H9 (cell line): ENCODE measurements at regions not wholly inside any gene's neighbourhood (a gene's known extent, or its start where the extent isn't known, plus 50 kb on each side); places are given as distances from the start of the nearest gene placed in this dataset.

Experiments
- DNase-seq: peaks from one replicate; pipeline ENCODE4 v3.0.0-alpha.2; 2017
- H2AFZ ChIP-seq: one replicate; pipeline ENCODE4 v1.6.1; 2013; ENCODE audit warnings: mild to moderate bottlenecking, low read length, control low read depth, moderate library complexity
- H2AK5ac ChIP-seq: 2 replicates; pipeline ENCODE4 v1.6.1; 2013; ENCODE audit warnings: low read length, control low read depth, mixed read lengths; ENCODE audit not compliant: insufficient read length
- H2BK120ac ChIP-seq: one replicate; pipeline ENCODE4 v1.6.1; 2013; ENCODE audit warnings: low read depth, mild to moderate bottlenecking, low read length, control low read depth, inconsistent platforms; ENCODE audit not compliant: poor library complexity, severe bottlenecking
- H2BK12ac ChIP-seq: 2 replicates; pipeline ENCODE4 v1.6.1; 2013; ENCODE audit warnings: low read length, control low read depth, mixed read lengths, low read depth; ENCODE audit not compliant: insufficient read length
- H2BK15ac ChIP-seq: 2 replicates; pipeline ENCODE4 v1.6.1; 2013; ENCODE audit warnings: low read depth, low read length, control low read depth
- H2BK20ac ChIP-seq: one replicate; pipeline ENCODE4 v1.6.1; 2013; ENCODE audit warnings: low read depth, mild to moderate bottlenecking, low read length, control low read depth, inconsistent platforms; ENCODE audit not compliant: poor library complexity, severe bottlenecking
- H2BK5ac ChIP-seq: 2 replicates; pipeline ENCODE4 v1.6.1; 2013; ENCODE audit warnings: low read length, control low read depth, mixed read lengths; ENCODE audit not compliant: insufficient read length
- H3K14ac ChIP-seq: 2 replicates; pipeline ENCODE4 v1.6.1; 2013; ENCODE audit warnings: low read length, control low read depth; ENCODE audit not compliant: insufficient read depth
- H3K18ac ChIP-seq: 2 replicates; pipeline ENCODE4 v1.6.1; 2013; ENCODE audit warnings: low read depth, mild to moderate bottlenecking, mixed read lengths, low read length, control low read depth; ENCODE audit not compliant: insufficient read length
- H3K23ac ChIP-seq: 2 replicates; pipeline ENCODE4 v1.6.1; 2013; ENCODE audit warnings: low read length, control low read depth, mixed read lengths, low read depth; ENCODE audit not compliant: insufficient read length
- H3K23me2 ChIP-seq: 2 replicates; pipeline ENCODE4 v1.6.1; 2013; ENCODE audit warnings: low read depth, mild to moderate bottlenecking, mixed read lengths, low read length, control low read depth; ENCODE audit not compliant: insufficient read length, poor library complexity, severe bottlenecking
- H3K27ac ChIP-seq: 2 replicates; pipeline ENCODE4 v1.5.1; 2013; ENCODE audit warnings: low read length, control low read depth, mixed read lengths, low read depth; ENCODE audit not compliant: insufficient read length
- H3K27me3 ChIP-seq: 2 replicates; pipeline ENCODE4 v1.6.1; 2013; ENCODE audit warnings: low read length, control low read depth, inconsistent platforms; ENCODE audit not compliant: insufficient read depth
- H3K4ac ChIP-seq: 2 replicates; pipeline ENCODE4 v1.6.1; 2013; ENCODE audit warnings: low read depth, mild to moderate bottlenecking, control low read depth, inconsistent platforms, low read length, moderate library complexity
- H3K4me1 ChIP-seq: 2 replicates; pipeline ENCODE4 v1.6.1; 2013; ENCODE audit warnings: low read length, control low read depth, inconsistent platforms; ENCODE audit not compliant: insufficient read depth
- H3K4me2 ChIP-seq: 2 replicates; pipeline ENCODE4 v1.6.1; 2013; ENCODE audit warnings: low read length, control low read depth, mixed read lengths; ENCODE audit not compliant: insufficient read length, insufficient read depth
- H3K56ac ChIP-seq: 2 replicates; pipeline ENCODE4 v1.6.1; 2013; ENCODE audit warnings: low read depth, mild to moderate bottlenecking, mixed read lengths, low read length, control low read depth; ENCODE audit not compliant: insufficient read length
- H3K79me1 ChIP-seq: 2 replicates; pipeline ENCODE4 v1.6.1; 2013; ENCODE audit warnings: low read depth, mild to moderate bottlenecking, moderate library complexity, low read length, control low read depth, inconsistent platforms; ENCODE audit not compliant: insufficient read depth, poor library complexity, severe bottlenecking
- H3K79me2 ChIP-seq: 2 replicates; pipeline ENCODE4 v1.6.1; 2013; ENCODE audit warnings: low read length, control low read depth, inconsistent platforms; ENCODE audit not compliant: insufficient read depth
- H3K9ac ChIP-seq: 2 replicates; pipeline ENCODE4 v1.6.1; 2013; ENCODE audit warnings: low read length, control low read depth, mixed read lengths; ENCODE audit not compliant: insufficient read length; ENCODE audit errors: extremely low read depth
- H3K9me3 ChIP-seq: one replicate; pipeline ENCODE4 v1.6.1; 2013; ENCODE audit warnings: low read depth, low read length, inconsistent platforms; ENCODE audit not compliant: control insufficient read depth
- H3T11ph ChIP-seq: one replicate; pipeline ENCODE4 v1.6.1; 2013; ENCODE audit warnings: mild to moderate bottlenecking, low read length, control low read depth, inconsistent platforms
- H4K20me1 ChIP-seq: one replicate; pipeline ENCODE4 v1.6.1; 2013; ENCODE audit not compliant: control insufficient read depth, insufficient read length, insufficient read depth
- H4K5ac ChIP-seq: 2 replicates; pipeline ENCODE4 v1.6.1; 2013; ENCODE audit warnings: low read depth, mild to moderate bottlenecking, mixed read lengths, low read length, control low read depth; ENCODE audit not compliant: insufficient read length
- H4K8ac ChIP-seq: replicated peaks from 2 replicates; pipeline ENCODE4 v1.6.1; 2013; ENCODE audit warnings: low read length, control low read depth, mixed read lengths, low read depth; ENCODE audit not compliant: insufficient read length
- H4K91ac ChIP-seq: 2 replicates; pipeline ENCODE4 v1.6.1; 2013; ENCODE audit warnings: low read depth, mild to moderate bottlenecking, moderate library complexity, mixed read lengths, low read length, control low read depth; ENCODE audit not compliant: insufficient read length
- H3K27ac Mint-ChIP-seq, 3 experiments: 2 replicates in 2 of 3; 3 replicates in 1 of 3; pipeline ENCODE4 v1.8.0; 2020 to 2021; ENCODE audit warnings: mixed read lengths in 3 of 3, mild to moderate bottlenecking in 1 of 3, moderate library complexity in 1 of 3
- H3K27me3 Mint-ChIP-seq: 2 replicates; pipeline ENCODE4 v1.8.0; 2021; ENCODE audit warnings: low read depth, mild to moderate bottlenecking, moderate library complexity, mixed read lengths
- H3K36me3 Mint-ChIP-seq, 3 experiments: 2 replicates in 2 of 3; 3 replicates in 1 of 3; pipeline ENCODE4 v1.8.0; 2020 to 2021; ENCODE audit warnings: low read depth in 3 of 3, mixed read lengths in 3 of 3; ENCODE audit not compliant: insufficient read depth in 1 of 3
- H3K4me1 Mint-ChIP-seq, 2 experiments: 2 replicates each; pipeline ENCODE4 v1.8.0; 2020; ENCODE audit warnings: mixed read lengths in 2 of 2
- H3K4me3 Mint-ChIP-seq, 2 experiments: 2 replicates in 1 of 2; 3 replicates in 1 of 2; pipeline ENCODE4 v1.8.0; 2020 to 2021; ENCODE audit warnings: mild to moderate bottlenecking in 2 of 2, mixed read lengths in 2 of 2, moderate library complexity in 1 of 2
- H3K9me3 Mint-ChIP-seq, 2 experiments: 2 replicates in 1 of 2; 3 replicates in 1 of 2; pipeline ENCODE4 v1.8.0; 2020; ENCODE audit warnings: mild to moderate bottlenecking in 2 of 2, mixed read lengths in 2 of 2, moderate library complexity in 1 of 2
- TF ChIP-seq, protein P1 (sequence below): fragments of 200-600 bp; sonication (generic); conservative IDR thresholded peaks from 3 replicates; pipeline ENCODE4 v1.8.0; 2021; ENCODE audit warnings: antibody characterized with exemption, mild to moderate bottlenecking

DNA sequence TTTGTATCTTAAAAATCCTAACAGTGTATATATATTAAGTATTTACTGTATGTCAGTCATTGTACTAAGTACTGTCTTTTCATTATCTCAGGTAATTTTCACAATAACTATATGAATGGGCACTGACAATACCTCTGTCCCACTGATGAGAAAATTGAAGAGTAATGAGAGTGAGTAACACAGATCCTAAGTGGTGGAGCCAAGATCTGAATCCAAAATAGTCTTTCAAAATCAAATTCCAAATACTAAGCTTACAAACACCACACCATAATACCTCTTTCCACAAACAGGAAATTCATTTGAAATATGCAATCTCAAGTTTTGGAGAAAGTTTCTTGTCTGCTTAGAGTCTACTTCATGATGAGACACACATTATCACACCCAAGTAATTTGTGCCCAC, 105.9 kb upstream of the EDEM3 start:
- Histone ChIP-seq H4K91ac (no peak overlapping the region), H3T11ph (no peak overlapping the region), H3K9ac (no peak overlapping the region), H3K23me2 (no peaks in the 10 kb centered on the region), H2BK15ac (no peak overlapping the region), H3K23ac (no peak overlapping the region), H3K14ac (no peak overlapping the region), H2AFZ (no peak overlapping the region), H4K20me1 (no peaks in the 10 kb centered on the region), H4K8ac (no peak overlapping the region), H2AK5ac (no peak overlapping the region), H3K27ac (no peak overlapping the region), H2BK120ac (no peak overlapping the region), H2BK12ac (no peak overlapping the region), H2BK5ac (no peak overlapping the region), H4K5ac (no peak overlapping the region), H3K4ac (no peak overlapping the region), H3K79me2 (no peaks in the 10 kb centered on the region), H2BK20ac (no peak overlapping the region), H3K4me2 (no peak overlapping the region), H3K18ac (no peak overlapping the region), H3K9me3 (no peaks in the 10 kb centered on the region), H3K79me1 (no peaks in the 10 kb centered on the region), H3K27me3 (no peaks in the 10 kb centered on the region), H3K4me1 (no peaks in the 10 kb centered on the region; the same call in 1 of the 2 replicates), H3K56ac (no peak overlapping the region)
- H3K4me1 Mint-ChIP-seq = peaks cover 6 to 7% of the 10 kb centered on the region in 2 experiments; a peak in 3 of 4 replicates
- H3K36me3 Mint-ChIP-seq = no peaks in the 10 kb centered on the region
- DNase-seq = no peak
- no peak overlapping the region for H3K27ac Mint-ChIP-seq
- TF ChIP-seq, protein P1, sequence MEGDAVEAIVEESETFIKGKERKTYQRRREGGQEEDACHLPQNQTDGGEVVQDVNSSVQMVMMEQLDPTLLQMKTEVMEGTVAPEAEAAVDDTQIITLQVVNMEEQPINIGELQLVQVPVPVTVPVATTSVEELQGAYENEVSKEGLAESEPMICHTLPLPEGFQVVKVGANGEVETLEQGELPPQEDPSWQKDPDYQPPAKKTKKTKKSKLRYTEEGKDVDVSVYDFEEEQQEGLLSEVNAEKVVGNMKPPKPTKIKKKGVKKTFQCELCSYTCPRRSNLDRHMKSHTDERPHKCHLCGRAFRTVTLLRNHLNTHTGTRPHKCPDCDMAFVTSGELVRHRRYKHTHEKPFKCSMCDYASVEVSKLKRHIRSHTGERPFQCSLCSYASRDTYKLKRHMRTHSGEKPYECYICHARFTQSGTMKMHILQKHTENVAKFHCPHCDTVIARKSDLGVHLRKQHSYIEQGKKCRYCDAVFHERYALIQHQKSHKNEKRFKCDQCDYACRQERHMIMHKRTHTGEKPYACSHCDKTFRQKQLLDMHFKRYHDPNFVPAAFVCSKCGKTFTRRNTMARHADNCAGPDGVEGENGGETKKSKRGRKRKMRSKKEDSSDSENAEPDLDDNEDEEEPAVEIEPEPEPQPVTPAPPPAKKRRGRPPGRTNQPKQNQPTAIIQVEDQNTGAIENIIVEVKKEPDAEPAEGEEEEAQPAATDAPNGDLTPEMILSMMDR = no peak
- no peak overlapping the region for H3K4me3 Mint-ChIP-seq
- H3K9me3 Mint-ChIP-seq = no peaks in the 10 kb centered on the region
- H3K27me3 Mint-ChIP-seq = no peaks in the 10 kb centered on the region; the same call in 1 of the 2 replicates
